A673 (cell line): ENCODE measurements at regions not wholly inside any gene's neighbourhood (a gene's known extent, or its start where the extent isn't known, plus 50 kb on each side); places are given as distances from the start of the nearest gene placed in this dataset.

Source experiments
- BruUV-seq: library from RNA; stranded (reverse); fragments of 400-500 nt; replicated peaks from 2 replicates; lab custom pipeline; 2021; lab: Mats Ljungman, UMichigan
- CTCF ChIA-PET: fragments of 300-600 bp; sonication (Branson Sonifier 250); formaldehyde crosslinking; loops from one replicate; lab custom pipeline; 2022; ENCODE audit warnings: antibody characterized with exemption; lab: Charles Lee
- POLR2A ChIA-PET: fragments of 300-600 bp; sonication (Branson Sonifier 250); formaldehyde crosslinking; loops from one replicate; lab custom pipeline; 2022; ENCODE audit warnings: antibody characterized with exemption; ENCODE audit not compliant: low non-redundant PET; lab: Charles Lee
- DNase-seq: peaks from one replicate; pipeline ENCODE4 v3.0.0-alpha.2; 2015; ENCODE audit warnings: low spot score
- H3K27ac ChIP-seq: fragments of 200-600 bp; sonication (generic); 2 replicates; pipeline ENCODE4 v1.5.1; 2016; ENCODE audit warnings: mixed run types, low read depth, mild to moderate bottlenecking, mixed read lengths, antibody characterized with exemption, low read length; ENCODE audit not compliant: poor library complexity, severe bottlenecking
- H3K27me3 ChIP-seq: fragments of 200-600 bp; sonication (generic); replicated peaks from 2 replicates; pipeline ENCODE4 v1.6.1; 2017; ENCODE audit warnings: mixed run types, low read depth, mild to moderate bottlenecking, mixed read lengths, antibody characterized with exemption, low read length; ENCODE audit not compliant: insufficient read depth, poor library complexity
- H3K36me3 ChIP-seq: fragments of 200-600 bp; sonication (generic); 2 replicates; pipeline ENCODE4 v1.6.1; 2016; ENCODE audit warnings: mixed run types, mild to moderate bottlenecking, mixed read lengths, antibody characterized with exemption, low read length; ENCODE audit not compliant: insufficient read depth, poor library complexity, severe bottlenecking
- H3K4me1 ChIP-seq: fragments of 200-600 bp; sonication (generic); 2 replicates; pipeline ENCODE4 v1.6.1; 2017; ENCODE audit warnings: mixed run types, mild to moderate bottlenecking, mixed read lengths, antibody characterized with exemption, low read length; ENCODE audit not compliant: insufficient read depth, poor library complexity, severe bottlenecking
- H3K4me3 ChIP-seq: fragments of 200-600 bp; sonication (generic); 2 replicates; pipeline ENCODE4 v1.5.1; 2016; ENCODE audit warnings: low read depth, mixed run types, mild to moderate bottlenecking, mixed read lengths, low read length; ENCODE audit not compliant: poor library complexity, severe bottlenecking
- H3K9me3 ChIP-seq: fragments of 200-600 bp; sonication (generic); 2 replicates; pipeline ENCODE4 v1.6.1; 2016; ENCODE audit warnings: mixed run types, low read depth, mild to moderate bottlenecking, mixed read lengths, antibody characterized with exemption, low read length; ENCODE audit not compliant: poor library complexity, severe bottlenecking
- EZH2 ChIP-seq: fragments of 200-600 bp; sonication (generic); IDR thresholded peaks from 2 replicates; pipeline ENCODE4 v1.6.1; 2017; ENCODE audit warnings: borderline replicate concordance, low read depth, mild to moderate bottlenecking, mixed read lengths, antibody characterized with exemption, low read length; ENCODE audit not compliant: poor library complexity, severe bottlenecking
- intact Hi-C: fragments of 100-400 bp; cut with micrococcal nuclease; formaldehyde crosslinking; loops from one replicate; pipeline ENCODE4 v1.10.0; 2022; ENCODE audit not compliant: unreplicated experiment
- TF ChIP-seq, protein P1 (sequence below): fragments of 300-800, 200-600 bp; sonication (generic); conservative IDR thresholded peaks from 2 replicates; pipeline ENCODE4 v1.5.1; 2017; ENCODE audit warnings: low read depth, mild to moderate bottlenecking, antibody characterized with exemption, low read length, moderate library complexity, mixed read lengths

DNA sequence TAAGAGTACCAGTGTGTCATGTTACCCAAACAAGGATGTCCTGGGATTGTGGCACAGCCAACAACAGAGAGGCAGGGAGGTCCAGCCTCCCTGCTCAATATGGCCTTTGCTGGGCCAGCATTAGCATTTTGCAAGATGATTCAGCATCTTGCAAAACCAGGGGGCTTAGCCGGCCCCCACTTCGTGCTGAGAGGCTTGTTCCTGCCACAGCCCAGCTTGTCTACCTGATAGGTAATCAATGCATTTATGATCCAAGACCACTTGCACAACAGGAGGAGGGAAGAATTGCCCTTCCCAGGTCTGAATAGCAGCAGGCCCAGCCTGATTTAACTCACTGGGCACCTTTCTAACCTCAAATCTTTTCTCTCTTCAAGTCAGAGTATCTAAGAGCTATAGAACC lies 189.0 kb upstream of the SYT13 start:
- Histone ChIP-seq H3K27ac (no peak overlapping the region), H3K4me1 (no peaks in the 10 kb centered on the region), H3K27me3 (no peaks in the 10 kb centered on the region), H3K9me3 (no peaks in the 10 kb centered on the region), H3K36me3 (no peaks in the 10 kb centered on the region), H3K4me3 (no peak overlapping the region)
- no TSS peak for BruUV-seq
- no peak for DNase-seq
- TF ChIP-seq EZH2 = no peak
- TF ChIP-seq, protein P1, sequence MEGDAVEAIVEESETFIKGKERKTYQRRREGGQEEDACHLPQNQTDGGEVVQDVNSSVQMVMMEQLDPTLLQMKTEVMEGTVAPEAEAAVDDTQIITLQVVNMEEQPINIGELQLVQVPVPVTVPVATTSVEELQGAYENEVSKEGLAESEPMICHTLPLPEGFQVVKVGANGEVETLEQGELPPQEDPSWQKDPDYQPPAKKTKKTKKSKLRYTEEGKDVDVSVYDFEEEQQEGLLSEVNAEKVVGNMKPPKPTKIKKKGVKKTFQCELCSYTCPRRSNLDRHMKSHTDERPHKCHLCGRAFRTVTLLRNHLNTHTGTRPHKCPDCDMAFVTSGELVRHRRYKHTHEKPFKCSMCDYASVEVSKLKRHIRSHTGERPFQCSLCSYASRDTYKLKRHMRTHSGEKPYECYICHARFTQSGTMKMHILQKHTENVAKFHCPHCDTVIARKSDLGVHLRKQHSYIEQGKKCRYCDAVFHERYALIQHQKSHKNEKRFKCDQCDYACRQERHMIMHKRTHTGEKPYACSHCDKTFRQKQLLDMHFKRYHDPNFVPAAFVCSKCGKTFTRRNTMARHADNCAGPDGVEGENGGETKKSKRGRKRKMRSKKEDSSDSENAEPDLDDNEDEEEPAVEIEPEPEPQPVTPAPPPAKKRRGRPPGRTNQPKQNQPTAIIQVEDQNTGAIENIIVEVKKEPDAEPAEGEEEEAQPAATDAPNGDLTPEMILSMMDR = no peak
- intact Hi-C loops = no loop called here
- ChIA-PET POLR2A (no interaction called here), CTCF (no interaction called here)

DNA sequence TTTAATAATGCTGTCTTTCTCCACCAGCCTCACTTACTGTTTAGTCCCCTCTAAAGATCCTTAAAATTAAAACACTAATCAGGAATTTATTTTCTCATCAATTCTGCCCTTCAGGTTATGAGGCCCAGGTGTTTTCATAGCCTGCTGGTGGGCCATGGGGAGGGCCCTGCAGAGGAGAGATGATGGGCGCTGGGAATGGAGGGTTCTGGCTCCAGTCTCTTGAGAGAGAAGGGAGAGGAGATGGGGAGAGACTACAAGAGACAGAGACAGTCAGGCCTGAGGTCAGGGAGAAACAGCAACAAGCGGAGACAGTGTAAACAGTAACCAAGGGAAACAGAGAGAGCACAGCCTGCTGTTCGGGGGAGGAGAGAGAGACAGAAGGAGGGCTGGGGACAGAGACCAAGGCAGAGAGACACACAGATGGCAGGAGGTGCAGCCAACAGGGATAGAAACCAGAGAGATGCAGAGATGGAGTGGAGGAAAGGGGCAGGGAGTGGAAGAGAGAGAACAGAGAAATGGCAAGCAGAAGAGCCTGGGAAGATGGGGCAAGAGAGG lies 187.3 kb upstream of the SYT13 start:
- CTCF ChIA-PET = no interaction called here
- no peaks in the 10 kb centered on the region for H3K4me1 ChIP-seq
- DNase-seq = no peak

DNA sequence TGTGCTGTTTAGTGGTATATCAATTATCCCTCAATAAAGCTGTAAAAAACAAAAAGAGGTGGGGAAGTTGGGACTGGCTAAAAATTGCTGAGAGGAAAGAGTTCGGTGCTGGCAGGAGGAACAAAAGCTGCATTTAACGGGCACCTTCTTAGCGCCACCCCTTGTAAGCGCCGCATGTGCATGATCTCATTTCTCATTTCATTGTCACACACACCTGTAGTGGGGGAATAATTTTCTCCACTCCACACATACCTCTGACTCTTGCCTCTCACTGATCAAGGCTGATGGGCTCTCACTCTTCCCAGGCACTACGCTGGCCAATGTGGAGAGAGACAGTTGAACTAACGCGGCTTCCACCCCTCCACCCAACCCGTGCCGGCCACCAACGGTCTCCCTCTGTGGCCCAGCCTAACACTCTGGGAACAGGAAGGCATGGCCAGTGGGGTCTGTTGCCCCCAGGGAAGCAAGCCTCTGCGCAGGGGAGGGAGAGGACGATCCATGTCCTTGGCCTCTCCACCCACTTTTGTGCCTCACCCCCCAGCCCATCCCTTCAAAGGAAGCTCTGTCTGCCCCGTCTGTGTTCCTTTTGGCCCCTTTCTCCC lies 186.7 kb upstream of the SYT13 start:
- no peaks in the 10 kb centered on the region for H3K4me1 ChIP-seq
- no TSS peak for BruUV-seq
- H3K27ac ChIP-seq = no peak overlapping the region
- no peaks in the 10 kb centered on the region for H3K9me3 ChIP-seq
- no peak for DNase-seq
- ChIA-PET POLR2A (no interaction called here), CTCF (no interaction called here)
- no peaks in the 10 kb centered on the region for H3K27me3 ChIP-seq
- TF ChIP-seq, protein P1 = no peak
- no peak for TF ChIP-seq EZH2
- intact Hi-C loops = no loop called here
- no peaks in the 10 kb centered on the region for H3K36me3 ChIP-seq
- H3K4me3 ChIP-seq = no peak overlapping the region

More for the DNA sequence above, 187.3 kb upstream of the SYT13 start:
- no peak overlapping the region for H3K4me3 ChIP-seq
- no peaks in the 10 kb centered on the region for H3K9me3 ChIP-seq
- no peak overlapping the region for H3K27ac ChIP-seq
- intact Hi-C loops = no loop called here
- no peaks in the 10 kb centered on the region for H3K36me3 ChIP-seq
- H3K27me3 ChIP-seq = no peaks in the 10 kb centered on the region
- POLR2A ChIA-PET = no interaction called here
- BruUV-seq = no TSS peak
- TF ChIP-seq, protein P1 = no peak
- no peak for TF ChIP-seq EZH2
